SK-N-MC (cell line): ENCODE measurements at regions not wholly inside any gene's neighbourhood (a gene's known extent, or its start where the extent isn't known, plus 50 kb on each side); places are given as distances from the start of the nearest gene placed in this dataset.

Experiments
- DNase-seq: peaks from one replicate; pipeline ENCODE4 v3.0.0-alpha.2; 2011; ENCODE audit warnings: low read depth, low spot score
- H3K27ac ChIP-seq: fragments of 200-600 bp; sonication (generic); 2 replicates; pipeline ENCODE4 v1.5.1; 2016; ENCODE audit warnings: mixed run types
- H3K36me3 ChIP-seq: fragments of 200-600 bp; sonication (generic); 2 replicates; pipeline ENCODE4 v1.6.1; 2017; ENCODE audit warnings: antibody characterized with exemption, low read length, mixed read lengths; ENCODE audit not compliant: insufficient read depth
- H3K4me3 ChIP-seq: fragments of 200-600 bp; sonication (generic); 2 replicates; pipeline ENCODE4 v1.5.1; 2016
- H3K9ac ChIP-seq: fragments of 200-600 bp; sonication (generic); 2 replicates; pipeline ENCODE4 v1.8.0; 2017; ENCODE audit warnings: mixed run types, mixed read lengths; ENCODE audit not compliant: insufficient read length
- H3K9me3 ChIP-seq: fragments of 200-600 bp; sonication (generic); 2 replicates; pipeline ENCODE4 v1.6.1; 2017; ENCODE audit warnings: low read depth, mild to moderate bottlenecking, antibody characterized with exemption, low read length, moderate library complexity, mixed read lengths
- EZH2 ChIP-seq: fragments of 200-600 bp; sonication (generic); IDR thresholded peaks from one replicate; pipeline ENCODE4 v1.6.1; 2017; ENCODE audit warnings: antibody characterized with exemption
- FOXP2 ChIP-seq: optimal IDR thresholded peaks from 2 replicates; pipeline ENCODE3; 2011; ENCODE audit warnings: mild to moderate bottlenecking, moderate library complexity; ENCODE audit not compliant: insufficient read depth; ENCODE audit errors: extremely low read length, control extremely low read depth
- POLR2AphosphoS5 ChIP-seq: IDR thresholded peaks from 2 replicates; pipeline ENCODE4 v1.6.1; 2012; ENCODE audit warnings: mild to moderate bottlenecking, low read depth, low read length, borderline replicate concordance

DNA sequence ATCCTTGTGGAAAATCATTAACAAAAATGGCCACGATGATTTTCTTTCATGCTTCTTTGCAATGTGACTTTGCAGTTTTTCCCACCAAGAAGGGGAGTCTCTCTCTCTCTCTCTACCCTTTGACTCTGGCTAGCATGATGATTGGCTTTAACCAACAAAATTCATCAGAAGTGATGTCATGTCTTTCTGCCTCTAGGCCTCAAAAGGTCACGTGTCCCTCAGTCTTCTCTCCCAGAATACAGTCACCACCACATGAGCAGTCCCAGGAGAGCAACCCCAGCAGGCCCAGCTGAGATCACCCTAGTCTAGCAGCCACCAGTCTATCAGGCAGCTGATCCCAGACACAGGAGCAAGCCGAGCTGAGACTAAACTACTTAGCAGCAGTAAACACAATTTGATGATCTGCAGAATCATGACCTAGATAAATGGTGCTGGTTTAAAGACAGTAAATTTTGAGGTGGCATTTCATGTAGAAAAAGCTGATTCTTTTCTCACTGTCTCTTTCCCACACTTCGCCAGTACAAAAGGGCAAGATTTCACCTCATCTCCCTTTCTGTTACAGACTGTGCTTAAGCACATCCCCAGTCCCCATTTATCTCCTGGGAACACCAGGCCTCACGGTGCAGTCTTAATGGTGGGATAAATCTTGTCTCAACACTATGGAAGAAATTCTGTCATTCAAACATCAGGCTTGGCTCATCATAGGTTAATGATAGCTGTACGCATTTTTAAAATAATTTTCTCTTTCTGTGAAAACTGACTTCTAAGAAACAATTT, 132.7 kb downstream of the SCG2 start:
- Histone ChIP-seq H3K9ac (no peak overlapping the region), H3K27ac (no peak overlapping the region), H3K4me3 (no peak overlapping the region), H3K9me3 (peaks cover 4% of the 10 kb centered on the region; the same call in 1 of the 2 replicates), H3K36me3 (no peaks in the 10 kb centered on the region)
- no peak for DNase-seq
- TF ChIP-seq FOXP2 (no peak), EZH2 (no peak), POLR2AphosphoS5 (no peak)

DNA sequence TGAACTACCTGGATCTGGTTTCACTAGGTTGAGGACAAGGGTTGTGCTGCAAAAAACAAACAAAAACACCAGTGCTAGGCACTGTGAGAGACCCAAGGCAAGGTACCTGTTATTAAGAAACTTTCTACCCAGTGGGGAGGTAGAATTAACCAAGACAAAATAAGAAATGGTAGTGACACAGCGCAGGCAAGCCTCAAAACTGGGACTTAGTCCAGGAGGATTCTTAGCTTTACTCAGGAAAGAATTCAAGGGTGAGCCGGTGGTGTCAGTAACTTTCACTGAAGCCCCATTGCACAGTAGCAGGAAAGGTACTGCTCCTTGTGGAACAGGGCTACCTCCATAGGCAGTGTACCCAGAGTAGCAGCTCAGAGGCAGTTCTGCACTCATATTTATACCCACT, 131.6 kb downstream of the SCG2 start:
- Histone ChIP-seq H3K4me3 (no peak overlapping the region), H3K9ac (no peak overlapping the region), H3K27ac (no peak overlapping the region), H3K9me3 (peaks cover 4% of the 10 kb centered on the region; the same call in 1 of the 2 replicates), H3K36me3 (no peaks in the 10 kb centered on the region)
- TF ChIP-seq EZH2 (no peak), POLR2AphosphoS5 (no peak), FOXP2 (no peak)
- DNase-seq: no peak

DNA sequence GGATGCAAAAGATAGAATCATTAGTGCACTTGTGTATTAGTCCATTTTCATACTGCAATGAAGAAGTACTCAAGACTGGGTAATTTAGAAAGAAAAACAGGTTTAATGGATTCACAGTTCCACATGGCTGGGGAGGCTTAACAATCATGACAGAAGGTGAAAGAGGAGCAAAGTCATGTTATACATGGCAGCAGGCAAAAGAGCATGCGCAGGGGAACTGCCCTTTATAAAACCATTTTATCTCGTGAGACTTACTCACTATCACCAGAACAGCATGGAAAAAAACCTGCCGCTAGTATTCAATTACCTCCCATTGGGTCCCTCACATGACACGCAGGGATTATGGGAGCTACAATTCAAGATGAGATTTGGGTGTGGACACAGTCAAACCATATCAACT, 129.4 kb downstream of the SCG2 start:
- no peak for TF ChIP-seq EZH2
- TF ChIP-seq FOXP2: no peak
- no peak overlapping the region for H3K27ac ChIP-seq
- H3K36me3 ChIP-seq: no peaks in the 10 kb centered on the region
- H3K4me3 ChIP-seq: no peak overlapping the region
- no peak overlapping the region for H3K9ac ChIP-seq
- no peaks in the 10 kb centered on the region for H3K9me3 ChIP-seq
- no peak for DNase-seq

DNA sequence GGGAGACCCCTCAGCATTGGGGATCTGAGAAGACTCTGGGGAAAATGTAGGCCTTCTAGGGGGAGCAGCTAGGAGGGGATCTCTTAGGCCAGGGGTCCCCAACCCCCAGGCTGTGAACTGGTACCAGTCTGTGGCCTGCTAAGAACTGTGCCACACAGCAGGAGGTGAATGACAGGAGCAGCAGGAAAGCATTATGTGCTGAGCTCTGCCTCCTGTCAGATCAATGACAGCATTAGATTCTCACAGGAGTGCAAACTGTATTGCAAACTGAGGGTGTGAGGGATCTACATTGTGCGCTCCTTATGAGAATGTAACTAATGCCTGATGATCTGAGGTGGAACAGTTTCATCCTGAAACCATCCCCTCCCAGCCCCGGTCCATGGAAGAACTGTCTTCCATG, 127.3 kb downstream of the SCG2 start:
- H3K9me3 ChIP-seq: no peaks in the 10 kb centered on the region
- no peak overlapping the region for H3K4me3 ChIP-seq
- TF ChIP-seq POLR2AphosphoS5 (no peak), EZH2 (no peak), FOXP2 (no peak)
- no peaks in the 10 kb centered on the region for H3K36me3 ChIP-seq
- no peak for DNase-seq
- no peak overlapping the region for H3K27ac ChIP-seq
- no peak overlapping the region for H3K9ac ChIP-seq

DNA sequence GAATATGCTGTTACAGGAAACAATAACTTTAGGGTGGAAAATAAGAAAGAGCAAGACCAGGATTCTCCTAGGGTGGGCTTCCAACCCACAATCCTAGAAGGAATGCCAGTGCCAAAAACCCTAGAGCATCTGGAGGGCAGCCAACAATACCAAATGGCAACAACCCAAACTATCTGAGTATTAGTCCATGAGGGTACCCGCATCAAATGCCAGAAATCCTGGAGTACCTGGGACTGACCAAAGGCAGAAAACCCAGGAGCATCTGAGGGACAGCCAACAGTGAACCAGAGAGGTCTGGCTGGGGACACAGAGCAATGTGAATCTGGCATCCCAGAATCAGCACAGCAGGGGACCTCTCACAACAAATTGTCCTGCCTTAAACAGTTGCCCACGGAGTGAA, 126.3 kb downstream of the SCG2 start:
- Histone ChIP-seq H3K9me3 (no peaks in the 10 kb centered on the region), H3K9ac (no peak overlapping the region), H3K36me3 (no peaks in the 10 kb centered on the region), H3K27ac (no peak overlapping the region), H3K4me3 (no peak overlapping the region)
- TF ChIP-seq EZH2 (no peak), POLR2AphosphoS5 (no peak), FOXP2 (no peak)
- no peak for DNase-seq

DNA sequence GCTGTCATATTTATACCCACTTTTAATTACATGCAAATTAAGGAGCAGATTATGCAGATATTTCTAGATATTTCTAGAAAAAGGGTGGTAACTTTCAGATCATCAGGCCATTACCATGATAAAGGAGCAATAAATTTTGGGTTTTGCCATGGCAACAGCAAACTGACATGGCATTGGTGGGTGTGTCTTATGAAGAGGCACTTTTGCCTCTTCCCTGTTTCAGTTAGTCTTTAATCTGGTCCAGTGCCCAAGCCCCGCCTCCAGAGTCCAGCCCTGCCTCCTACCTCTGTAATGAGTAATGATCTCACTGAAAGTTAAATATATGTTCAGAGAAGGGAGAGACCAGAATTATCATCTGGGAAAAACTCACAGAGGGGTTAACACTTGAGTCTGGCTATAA, 124.8 kb downstream of the SCG2 start:
- DNase-seq: no peak
- no peaks in the 10 kb centered on the region for H3K36me3 ChIP-seq
- TF ChIP-seq EZH2: no peak
- no peak for TF ChIP-seq POLR2AphosphoS5
- no peak for TF ChIP-seq FOXP2
- no peaks in the 10 kb centered on the region for H3K9me3 ChIP-seq
- H3K9ac ChIP-seq: no peak overlapping the region
- no peak overlapping the region for H3K27ac ChIP-seq
- no peak overlapping the region for H3K4me3 ChIP-seq

DNA sequence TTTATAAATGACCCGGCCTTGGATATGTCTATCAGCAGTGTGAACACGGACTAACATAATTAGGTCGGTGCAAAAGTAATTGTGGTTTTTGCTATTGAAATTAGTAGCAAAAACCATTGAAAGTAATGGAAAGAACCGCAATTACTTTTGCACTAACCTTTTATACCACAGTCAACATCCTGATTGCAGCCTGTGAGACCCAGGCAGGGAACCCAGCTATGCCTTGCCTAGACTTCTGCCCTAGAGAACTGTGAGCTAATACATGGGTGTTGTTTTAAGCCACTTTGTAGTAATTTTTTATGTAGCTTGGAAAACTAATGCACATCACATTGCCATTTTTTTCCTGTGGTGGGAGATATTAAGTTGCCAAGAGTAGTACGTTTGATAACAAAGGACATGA, 120.7 kb downstream of the SCG2 start:
- H3K27ac ChIP-seq: no peak overlapping the region
- H3K36me3 ChIP-seq: no peaks in the 10 kb centered on the region
- H3K4me3 ChIP-seq: no peak overlapping the region
- DNase-seq: no peak
- TF ChIP-seq EZH2: no peak
- no peaks in the 10 kb centered on the region for H3K9me3 ChIP-seq
- H3K9ac ChIP-seq: no peak overlapping the region

DNA sequence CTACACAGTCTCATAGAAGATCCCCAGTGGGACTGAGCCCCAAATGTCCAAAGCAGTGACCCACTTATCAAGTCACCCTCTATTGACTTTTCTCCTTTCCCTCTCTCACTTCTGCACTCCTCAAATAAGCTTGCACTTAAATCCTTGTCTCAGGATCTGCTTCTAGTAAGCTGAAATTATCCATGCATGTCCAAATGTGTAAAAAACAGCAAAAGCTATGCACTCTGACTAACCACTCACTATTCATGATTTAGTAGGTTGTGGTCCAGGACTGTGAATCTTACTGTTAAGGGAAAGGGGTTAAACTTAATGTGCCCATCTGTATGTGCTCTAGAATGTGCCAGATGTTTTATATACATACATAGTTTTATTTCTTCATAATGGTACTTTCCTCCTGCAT, 115.4 kb downstream of the SCG2 start:
- no peak for DNase-seq
- H3K9ac ChIP-seq: no peak overlapping the region
- no peak for TF ChIP-seq FOXP2
- H3K36me3 ChIP-seq: no peaks in the 10 kb centered on the region
- no peaks in the 10 kb centered on the region; the same call in 1 of the 2 replicates for H3K9me3 ChIP-seq
- H3K4me3 ChIP-seq: no peak overlapping the region
- H3K27ac ChIP-seq: no peak overlapping the region

DNA sequence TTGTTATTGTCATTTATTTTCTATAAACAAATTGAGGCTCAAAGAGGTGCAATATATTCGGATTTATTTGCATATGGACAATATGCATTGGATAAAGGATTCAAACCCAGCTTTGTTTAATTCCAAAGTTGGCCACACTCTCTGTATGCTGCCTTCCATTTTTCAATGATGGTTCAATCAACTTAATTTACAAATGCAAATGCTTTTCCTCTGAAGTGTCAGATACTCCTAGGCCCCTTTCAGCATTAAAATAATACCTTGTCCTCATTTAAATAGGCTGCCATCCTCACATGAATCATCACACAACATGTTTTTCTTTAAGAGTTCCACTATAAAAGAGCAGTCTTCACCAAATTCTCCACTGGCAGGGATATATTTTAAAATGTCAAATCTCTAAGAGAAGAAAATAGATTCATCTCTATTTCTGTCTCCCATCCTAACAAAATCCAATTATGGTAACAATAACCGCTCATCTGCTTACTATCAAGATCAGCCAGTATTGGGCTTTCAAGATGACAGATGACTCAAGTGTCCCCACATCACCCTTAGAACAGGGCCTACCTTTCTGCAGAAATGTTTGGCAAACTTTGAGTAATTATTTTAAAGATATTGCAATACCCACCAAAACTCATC, 114.8 kb downstream of the SCG2 start:
- Histone ChIP-seq H3K9me3 (no peaks in the 10 kb centered on the region; the same call in 1 of the 2 replicates), H3K9ac (no peak overlapping the region), H3K36me3 (no peaks in the 10 kb centered on the region), H3K4me3 (no peak overlapping the region), H3K27ac (no peak overlapping the region)
- DNase-seq: no peak
- TF ChIP-seq POLR2AphosphoS5 (no peak), FOXP2 (no peak), EZH2 (no peak)

DNA sequence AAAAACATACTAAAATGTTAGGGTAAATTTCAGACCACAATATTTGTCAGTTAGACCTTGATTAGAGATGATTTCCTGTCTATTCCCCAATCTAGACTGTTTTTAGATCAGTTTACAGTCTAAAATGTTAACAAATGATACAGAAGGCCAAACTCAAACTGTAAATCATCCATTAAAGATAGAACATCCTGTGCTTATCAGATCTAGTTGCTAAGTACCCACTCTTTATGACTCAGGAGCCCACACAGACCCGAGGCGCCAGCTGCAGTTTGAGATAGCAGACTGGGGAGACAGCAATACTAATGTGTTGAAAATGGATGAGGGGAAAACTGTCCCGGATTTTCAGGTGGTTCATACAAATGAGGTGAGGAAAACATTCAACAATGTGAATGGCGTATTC, 113.3 kb downstream of the SCG2 start:
- TF ChIP-seq FOXP2 (no peak), POLR2AphosphoS5 (no peak), EZH2 (no peak)
- Histone ChIP-seq H3K27ac (no peak overlapping the region), H3K9me3 (no peaks in the 10 kb centered on the region; the same call in 1 of the 2 replicates), H3K4me3 (no peak overlapping the region), H3K9ac (no peak overlapping the region), H3K36me3 (no peaks in the 10 kb centered on the region)
- no peak for DNase-seq
